HG03520 (cell line): ENCODE measurements at regions not wholly inside any gene's neighbourhood (a gene's known extent, or its start where the extent isn't known, plus 50 kb on each side); places are given as distances from the start of the nearest gene placed in this dataset.

Experiments
- ATAC-seq: cut with Tn5 transposase; IDR thresholded peaks from one replicate; pipeline ENCODE4 v1.9.1; 2021; ENCODE audit warnings: mild to moderate bottlenecking, moderate library complexity; ENCODE audit not compliant: unreplicated experiment

GRCh38 chr3:22296601-22297000 is 545.6 kb upstream of the ZNF385D start:
- no peak for ATAC-seq

- no peak for ATAC-seq
Observed at GRCh38 chr3:22297436-22297835, 546.4 kb upstream of the ZNF385D start.

- no peak for ATAC-seq
Observed at GRCh38 chr3:22306454-22306853, 555.4 kb upstream of the ZNF385D start.

- ATAC-seq = no peak
Observed at GRCh38 chr3:22308871-22309270, 557.9 kb upstream of the ZNF385D start.

GRCh38 chr3:22315925-22316324 is 564.9 kb upstream of the ZNF385D start:
- ATAC-seq = no peak

DNA sequence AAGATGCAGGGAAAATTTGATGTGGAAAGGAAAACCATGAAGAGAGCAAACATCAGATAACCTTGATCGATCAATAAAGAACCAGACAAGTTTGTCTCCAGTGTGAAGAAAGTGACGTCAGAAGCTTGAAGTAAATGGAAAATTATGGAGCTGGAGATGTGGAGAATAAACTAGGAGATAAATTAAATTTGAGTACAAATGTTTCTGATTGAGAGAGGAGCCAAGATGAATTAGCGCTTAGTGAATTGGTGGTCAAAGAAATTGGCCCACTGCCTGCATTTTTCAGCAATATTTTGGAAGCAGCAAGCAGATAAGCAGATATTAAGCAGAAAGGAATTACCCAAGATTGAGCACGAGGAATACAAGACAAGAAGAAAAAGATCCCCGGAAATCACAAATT is 567.3 kb upstream of the ZNF385D start:
- ATAC-seq = no peak

DNA sequence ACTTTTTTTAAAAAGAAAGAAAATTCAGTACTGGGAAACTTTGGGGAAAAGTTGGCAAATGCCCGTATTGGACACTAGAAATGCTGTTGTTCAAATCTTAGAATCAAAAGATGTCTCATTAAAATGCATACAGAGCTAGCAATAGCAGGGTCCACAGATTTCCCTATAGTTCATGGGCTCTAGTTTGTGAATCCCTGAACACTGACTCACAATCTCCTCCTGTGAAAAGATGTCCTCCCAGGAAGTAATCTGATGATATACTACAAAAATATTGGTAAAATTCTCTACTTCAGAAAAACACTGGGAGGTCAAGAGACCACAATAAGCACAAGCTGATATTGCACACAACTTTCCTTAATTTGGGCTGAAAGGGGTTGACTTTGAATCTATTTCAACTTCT is 568.4 kb upstream of the ZNF385D start:
- no peak for ATAC-seq

- no peak for ATAC-seq
Observed at GRCh38 chr3:22322861-22323260, 571.9 kb upstream of the ZNF385D start.

GRCh38 chr3:22326305-22326704 is 575.3 kb upstream of the ZNF385D start:
- ATAC-seq = no peak

- no peak for ATAC-seq
Observed at GRCh38 chr3:22334996-22335395, 584.0 kb upstream of the ZNF385D start.

GRCh38 chr3:22349215-22349851 is 598.3 kb upstream of the ZNF385D start:
- ATAC-seq = no peak

DNA sequence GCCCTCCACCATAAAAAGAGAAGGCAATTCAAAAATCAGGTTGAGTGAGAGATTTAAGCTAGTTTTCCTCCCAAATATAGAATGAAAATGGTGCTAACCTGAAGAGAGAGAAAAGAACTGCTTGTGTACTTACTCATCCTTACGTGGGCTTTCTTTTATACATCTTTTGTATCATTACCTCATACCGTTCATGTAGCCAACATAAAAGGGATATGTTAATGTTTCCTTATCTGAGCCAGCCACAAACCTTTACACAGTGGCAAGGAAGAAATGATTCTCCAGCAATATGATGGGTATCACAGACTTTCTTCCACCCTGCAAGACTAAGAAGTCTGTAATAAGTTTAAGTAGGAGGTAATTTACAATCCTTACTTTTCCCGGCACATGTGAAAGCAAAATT is 600.8 kb upstream of the ZNF385D start:
- ATAC-seq = no peak

DNA sequence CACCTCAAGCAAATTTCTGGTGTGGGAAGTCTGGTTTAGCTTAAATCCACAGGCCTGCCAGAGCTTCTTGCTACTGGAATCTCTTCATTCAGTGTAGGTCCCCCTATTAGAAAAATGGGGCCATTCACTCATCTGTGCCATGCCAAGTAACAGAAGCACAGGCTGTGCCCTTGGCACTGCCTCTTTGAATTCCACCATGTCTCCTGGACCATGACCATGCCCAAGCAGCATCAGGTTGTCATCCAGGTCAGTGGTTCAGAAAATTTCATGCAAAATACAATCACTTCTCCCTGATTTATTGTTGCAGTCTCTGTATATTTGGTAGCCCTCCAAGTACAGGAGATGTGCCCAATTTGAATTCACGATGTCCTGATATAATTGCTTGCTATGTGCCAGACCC is 602.1 kb upstream of the ZNF385D start:
- ATAC-seq = no peak

DNA sequence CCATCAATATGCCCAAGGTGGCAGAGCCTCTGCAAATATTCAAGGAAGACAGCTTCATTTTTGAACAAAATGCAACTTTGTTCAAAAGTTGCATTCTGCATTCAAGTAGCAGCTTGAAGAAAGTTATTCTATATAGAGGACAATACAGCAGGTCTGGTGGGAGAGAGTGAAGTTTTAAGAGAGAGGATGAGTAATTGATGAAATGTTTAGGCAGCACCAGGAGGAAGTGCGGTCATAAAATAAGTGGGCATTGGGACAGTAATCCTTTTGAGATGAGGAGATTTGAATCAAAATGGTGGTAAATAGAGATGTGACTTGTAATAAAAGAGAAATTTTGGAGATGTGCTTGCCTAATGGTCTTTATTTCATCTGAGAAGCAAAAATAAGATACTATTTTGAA is 607.3 kb upstream of the ZNF385D start:
- ATAC-seq = no peak

- no peak for ATAC-seq
Observed at GRCh38 chr3:22360164-22360563, 609.2 kb upstream of the ZNF385D start.

- no peak for ATAC-seq
Observed at GRCh38 chr3:22360970-22361369, 610.0 kb upstream of the ZNF385D start.

GRCh38 chr3:22361521-22361920 is 610.5 kb upstream of the ZNF385D start:
- ATAC-seq = no peak

GRCh38 chr3:22364851-22365250 is 613.8 kb upstream of the ZNF385D start:
- no peak for ATAC-seq

DNA sequence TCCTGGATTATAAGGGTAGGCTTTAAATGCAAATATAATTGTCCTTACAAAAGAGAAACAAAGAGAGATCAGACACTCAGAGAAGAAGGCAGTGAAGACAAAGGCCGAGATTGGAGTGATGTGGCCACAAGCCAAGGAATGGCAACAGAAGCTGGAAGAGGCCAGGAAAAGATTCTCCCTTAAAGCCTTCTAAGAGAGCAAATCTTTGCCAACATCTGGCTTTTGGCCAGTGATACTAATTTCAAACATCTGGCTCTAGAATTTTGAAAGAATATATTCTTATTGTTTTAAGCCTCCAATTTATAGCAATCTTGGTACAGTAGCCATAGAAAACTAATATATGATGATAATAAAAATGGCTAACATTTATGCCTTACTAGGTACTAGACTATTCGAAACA is 615.8 kb upstream of the ZNF385D start:
- no peak for ATAC-seq

- ATAC-seq = no peak
Observed at GRCh38 chr3:22371036-22371435, 620.0 kb upstream of the ZNF385D start.

DNA sequence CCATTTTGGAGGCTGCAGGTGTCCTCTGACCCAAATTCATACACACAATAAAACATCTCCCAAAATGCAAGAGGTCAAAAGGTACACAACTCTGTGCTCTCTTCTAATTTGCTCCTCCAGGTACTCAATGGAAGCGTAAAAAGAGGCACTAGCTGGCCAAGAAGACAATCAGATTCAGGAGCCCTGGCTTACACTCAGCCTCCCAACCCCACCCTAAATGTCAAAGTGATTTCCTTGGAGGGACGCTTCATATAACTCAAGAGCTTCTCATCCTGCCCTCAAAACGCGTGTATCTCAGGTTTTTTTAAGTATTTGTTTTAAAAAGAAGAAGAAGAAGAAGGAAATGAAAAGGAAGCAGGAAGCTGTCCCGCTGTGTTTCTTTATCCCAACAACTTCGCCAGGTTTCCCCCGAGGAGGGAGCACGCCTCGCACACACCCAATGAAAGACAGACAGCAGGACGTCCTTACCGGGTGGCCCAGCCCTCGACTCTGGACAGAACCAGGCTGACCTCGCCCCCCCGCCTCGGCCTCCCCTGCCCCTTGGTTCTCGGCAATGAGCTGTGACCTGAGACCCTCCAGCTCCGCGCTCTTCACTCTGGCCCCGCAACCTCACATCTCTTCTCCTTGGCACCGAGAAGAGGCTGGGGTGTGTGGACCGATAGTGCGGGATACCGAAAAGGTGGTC is 620.7 kb upstream of the ZNF385D start:
- ATAC-seq = no peak

GRCh38 chr3:22372292-22373062 is 621.5 kb upstream of the ZNF385D start:
- ATAC-seq = peak; percentile 50
